ENCODE measurements at regions not wholly inside any gene's neighbourhood (a gene's known extent, or its start where the extent isn't known, plus 50 kb on each side); places are given as distances from the start of the nearest gene placed in this dataset.

GRCh38 chr15:66848686-66849392, 146.8 kb downstream of the SMAD6 start:
- no peak for DNase-seq (ENCODE audit: low spot score)

DNA sequence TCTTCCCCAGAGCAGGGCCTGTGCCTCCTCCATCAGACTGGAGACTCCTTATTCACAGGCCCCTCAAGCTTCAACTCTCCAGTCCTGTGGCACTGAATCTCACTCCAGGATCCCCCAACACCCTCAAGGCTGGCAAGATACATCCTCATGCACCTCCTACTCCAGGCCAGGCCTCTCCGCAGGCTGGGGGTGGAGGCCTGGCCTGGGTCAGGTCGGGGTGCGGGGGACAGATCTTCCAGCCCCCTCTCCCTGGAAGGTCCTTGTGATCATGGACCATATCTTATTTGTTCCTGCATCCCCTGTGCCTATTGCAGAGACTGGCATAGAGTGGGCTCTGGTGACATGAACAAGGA, 147.3 kb downstream of the SMAD6 start:
- no peak for DNase-seq (ENCODE audit: low spot score)

GRCh38 chr15:66849746-66850077, 147.7 kb downstream of the SMAD6 start:
- DNase-seq (ENCODE audit: low spot score), result no peak

GRCh38 chr15:66850078-66850991, 148.3 kb downstream of the SMAD6 start:
- DNase-seq (ENCODE audit: low spot score), result no peak

GRCh38 chr15:66850996-66851310, 148.9 kb downstream of the SMAD6 start:
- no peak for DNase-seq (ENCODE audit: low spot score)

DNA sequence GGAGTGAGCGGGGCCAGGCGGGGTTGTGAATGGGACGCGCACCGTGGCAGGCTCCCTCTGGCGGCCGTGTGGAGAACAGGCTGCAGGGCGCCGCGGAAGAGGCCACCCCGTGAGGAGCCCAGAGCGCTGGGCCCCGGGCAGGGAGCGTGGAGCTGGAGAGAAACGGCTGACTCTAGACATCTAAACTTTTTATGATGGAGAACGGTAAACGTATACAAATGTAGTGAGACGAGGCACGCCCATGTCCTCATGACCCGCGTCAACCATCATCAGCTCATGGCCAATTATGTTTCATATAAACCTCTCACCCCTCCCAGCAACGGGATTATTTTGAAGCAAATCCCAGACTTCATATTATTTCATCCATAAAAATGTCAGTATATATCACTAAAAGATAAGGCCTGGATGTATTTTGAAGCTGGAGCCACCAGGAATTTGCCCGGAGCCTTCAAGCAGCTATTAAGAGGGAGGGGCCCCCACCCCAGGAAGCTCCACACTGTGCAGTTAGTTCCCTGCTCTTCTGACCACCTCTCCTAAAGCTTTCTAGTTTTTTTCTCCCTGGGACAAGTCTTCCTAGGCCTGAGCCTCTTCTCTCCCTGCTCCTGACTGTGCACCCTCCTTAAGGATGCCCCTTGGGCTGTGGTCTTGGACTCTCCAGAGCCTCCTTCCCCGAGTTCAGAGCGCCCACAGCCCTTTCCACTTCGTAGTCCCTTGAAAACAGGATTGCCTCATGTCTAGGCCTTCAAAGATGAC, 149.5 kb downstream of the SMAD6 start:
- peak; percentile 59 for DNase-seq (ENCODE audit: low spot score)

DNA sequence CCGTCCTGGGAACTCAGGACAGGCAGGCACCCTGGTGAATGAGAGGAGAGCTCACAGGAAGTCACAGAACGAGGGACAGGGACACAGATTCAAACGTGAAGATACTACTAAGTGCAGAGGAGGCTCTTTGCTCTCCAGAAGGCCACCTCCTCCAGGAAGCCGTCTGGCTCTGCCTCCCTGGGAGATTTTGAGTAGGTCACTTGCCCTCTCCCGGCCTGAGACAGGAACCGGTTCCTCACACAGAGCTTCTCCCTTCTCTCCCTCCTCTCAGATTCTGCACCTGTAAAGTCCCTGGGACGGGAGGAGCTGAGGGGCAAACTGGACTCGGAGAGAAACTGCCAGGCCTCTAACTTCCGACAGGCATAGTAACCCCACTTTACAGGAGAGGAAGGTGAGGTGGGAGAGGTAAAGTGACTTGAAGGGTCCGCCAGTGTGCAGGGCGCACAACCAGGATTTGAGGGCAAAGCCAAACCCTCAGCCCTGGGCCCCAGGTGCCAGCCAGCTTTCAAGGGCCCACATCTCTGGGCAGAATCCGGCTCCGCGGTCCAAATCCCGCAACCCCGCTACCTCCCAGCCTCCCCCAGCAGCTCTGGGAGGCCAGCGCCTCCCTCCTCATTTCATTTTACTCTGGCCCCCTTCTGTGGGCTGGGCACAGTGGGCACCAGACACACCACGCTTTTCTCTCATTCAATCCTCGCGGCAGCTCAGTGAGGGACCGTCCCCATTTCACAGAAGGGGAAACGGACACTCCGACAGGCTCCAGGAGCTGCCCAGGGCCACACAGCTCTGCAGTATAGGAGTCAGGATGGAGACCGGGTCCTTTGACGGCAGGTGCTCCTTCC, 150.2 kb downstream of the SMAD6 start:
- DNase-seq (ENCODE audit: low spot score), result no peak

GRCh38 chr15:66854012-66854965, 152.3 kb downstream of the SMAD6 start:
- DNase-seq (ENCODE audit: low spot score), result no peak

GRCh38 chr15:66855041-66855440, 153.0 kb downstream of the SMAD6 start:
- DNase-seq (ENCODE audit: low spot score), result no peak

DNA sequence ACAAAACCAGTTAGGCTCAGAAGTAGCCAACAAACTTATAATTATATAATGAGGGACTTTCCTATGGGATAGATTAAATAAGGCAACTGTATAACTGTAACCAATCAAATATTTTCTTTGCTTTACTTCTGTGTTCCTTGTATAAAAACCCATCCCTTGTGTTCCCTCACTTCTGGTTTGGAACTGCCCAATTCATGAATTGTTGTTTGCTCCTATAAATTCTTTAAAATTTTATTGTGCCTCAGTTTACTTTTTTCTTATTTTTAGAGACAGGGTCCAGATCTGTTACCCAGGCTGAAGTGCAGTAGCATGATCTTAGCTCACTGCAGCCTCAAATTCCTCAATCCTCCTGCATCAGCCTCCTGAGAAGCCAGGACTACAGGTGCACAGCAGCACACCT, 155.7 kb downstream of the SMAD6 start:
- no peak for DNase-seq (ENCODE audit: low spot score)

DNA sequence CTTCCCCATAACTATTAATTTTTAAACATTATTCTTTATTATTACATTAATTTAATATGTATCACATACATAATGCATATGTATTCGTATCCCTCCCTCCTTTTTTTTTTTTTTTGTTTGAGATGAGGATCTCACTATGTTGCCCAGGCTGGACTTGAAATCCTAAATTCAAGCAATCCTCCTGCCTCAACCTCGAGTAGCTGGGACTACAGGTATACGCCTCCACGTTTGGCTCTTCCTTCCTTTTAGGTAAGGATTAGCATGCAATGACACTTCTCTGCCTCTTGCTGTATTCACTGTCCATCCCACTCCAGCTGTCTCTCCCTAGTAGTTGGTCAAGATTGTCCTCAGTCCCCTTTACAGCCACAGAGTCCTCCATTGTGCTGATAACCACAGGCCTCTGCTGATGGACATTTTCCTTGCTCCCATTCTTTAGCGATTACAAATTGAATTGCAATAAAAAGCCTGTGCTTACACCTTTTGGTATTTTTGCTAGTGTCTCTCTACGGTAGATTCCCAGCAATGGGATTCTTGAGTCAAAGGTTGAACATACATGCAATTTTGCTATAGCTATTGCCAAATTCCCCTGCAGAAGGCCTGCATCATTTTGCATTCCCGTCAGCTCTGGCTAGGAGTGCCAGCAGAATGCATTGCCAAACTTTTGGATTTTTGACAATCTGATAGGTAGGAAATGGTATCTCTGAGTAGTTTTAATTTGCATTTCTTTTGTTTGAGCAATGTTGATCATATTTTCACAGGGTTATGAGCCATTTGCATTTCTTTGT, 156.6 kb downstream of the SMAD6 start:
- no peak for DNase-seq (ENCODE audit: low spot score)

DNA sequence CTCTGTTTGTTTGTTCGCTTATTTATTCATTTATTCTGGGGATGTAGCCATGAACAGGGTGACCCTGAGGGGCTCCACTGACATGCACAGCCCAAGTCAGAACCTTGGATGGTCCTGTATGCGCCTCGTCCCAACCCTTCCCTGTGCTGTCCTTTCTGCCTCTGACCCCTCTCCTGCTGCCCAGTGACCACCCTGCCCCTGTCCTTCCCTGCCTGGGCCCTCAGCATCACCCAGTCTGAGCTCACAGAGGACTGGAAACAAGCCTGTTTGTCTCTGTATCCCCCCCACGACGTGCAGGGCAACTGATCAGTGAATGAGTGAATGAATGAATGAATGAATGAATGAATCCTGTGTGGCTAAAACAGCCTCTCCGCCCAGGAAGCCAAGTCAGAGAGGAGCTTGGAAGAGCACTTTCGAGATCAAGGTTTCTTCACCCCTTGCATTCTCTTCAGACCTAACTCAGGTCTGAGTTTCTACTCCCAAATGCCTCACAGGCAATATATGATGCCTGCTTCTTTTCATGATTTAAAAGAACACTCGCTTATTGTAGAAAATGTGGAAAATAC, 157.7 kb downstream of the SMAD6 start:
- DNase-seq (ENCODE audit: low spot score), result no peak

DNA sequence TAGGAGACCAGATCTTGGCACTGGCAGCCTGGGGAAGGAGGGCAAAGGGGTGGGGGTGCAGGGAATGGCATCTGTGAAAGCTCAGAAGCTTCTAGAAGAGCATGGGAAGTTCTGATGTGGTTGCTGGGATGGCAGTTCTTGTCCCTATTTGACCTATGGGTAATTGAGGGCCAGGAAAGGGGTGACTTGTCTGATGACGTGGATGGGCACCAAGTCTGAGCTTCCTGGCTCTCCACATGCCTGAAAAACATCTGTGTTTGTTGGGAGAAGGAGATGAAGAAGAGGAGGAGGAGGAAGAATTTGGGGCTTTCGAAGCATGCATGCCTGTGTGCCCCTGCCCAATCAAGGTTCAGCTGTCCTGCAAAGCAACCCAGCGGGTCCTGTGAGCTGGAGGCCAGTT, 158.8 kb downstream of the SMAD6 start:
- no peak for DNase-seq (ENCODE audit: low spot score)

GRCh38 chr15:66862111-66862939, 160.3 kb downstream of the SMAD6 start:
- no peak for DNase-seq (ENCODE audit: low spot score)

DNA sequence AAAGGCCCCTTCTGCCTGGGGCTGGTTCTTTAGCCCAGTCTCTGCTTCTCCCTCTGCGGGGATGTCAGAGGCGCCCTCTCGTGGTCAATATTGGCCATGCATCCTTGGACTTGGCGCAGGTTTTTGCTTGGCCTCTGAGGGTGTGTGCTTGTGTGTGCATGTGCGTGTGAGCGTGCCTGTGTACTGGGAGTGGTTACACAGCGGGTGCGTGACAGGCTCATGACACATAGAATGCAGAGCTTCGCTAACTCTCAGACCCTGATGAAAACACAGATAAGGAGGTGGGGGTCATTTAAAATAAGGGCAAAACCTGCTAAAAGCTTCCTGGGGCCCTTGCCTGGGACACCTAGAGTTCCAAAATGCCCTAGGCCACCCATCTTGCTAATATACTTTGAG, 160.9 kb downstream of the SMAD6 start:
- peak; percentile 66 for DNase-seq (ENCODE audit: low spot score)

DNA sequence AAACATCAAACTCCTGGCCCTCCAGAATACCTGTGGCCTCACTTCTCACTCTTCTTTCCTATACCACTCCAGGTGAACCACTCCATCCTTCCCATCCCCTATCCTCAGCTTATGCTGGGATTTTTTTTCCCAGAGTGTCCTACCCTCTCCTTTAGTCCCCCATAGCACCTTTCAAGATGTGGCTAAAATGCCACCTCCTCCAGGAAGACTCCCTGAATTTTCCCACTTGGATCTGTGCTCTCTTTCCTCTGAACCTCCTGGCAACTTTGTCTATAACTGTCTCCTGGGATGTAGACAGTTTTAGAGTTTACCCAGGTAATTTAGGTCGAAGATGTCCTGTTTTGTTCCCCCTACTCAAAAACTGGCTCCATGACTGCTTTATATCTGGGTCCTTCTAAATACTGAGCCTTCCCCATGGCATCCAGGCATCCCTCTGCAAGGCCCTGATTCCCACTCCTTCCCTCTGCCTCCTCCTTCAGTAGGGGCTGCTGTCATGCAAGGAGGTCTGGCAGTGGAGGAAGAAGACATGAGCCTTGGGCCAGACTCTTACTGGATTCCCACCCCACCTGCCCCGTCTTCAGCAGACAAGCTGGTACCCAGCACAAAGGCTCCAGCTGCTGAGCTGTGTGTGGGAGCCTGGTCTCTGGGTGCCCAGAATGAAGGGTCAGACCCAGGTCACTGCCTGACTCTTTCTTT, 161.5 kb downstream of the SMAD6 start:
- DNase-seq (ENCODE audit: low spot score), result no peak

GRCh38 chr15:66864086-66864830, 162.2 kb downstream of the SMAD6 start:
- DNase-seq (ENCODE audit: low spot score), result no peak

DNA sequence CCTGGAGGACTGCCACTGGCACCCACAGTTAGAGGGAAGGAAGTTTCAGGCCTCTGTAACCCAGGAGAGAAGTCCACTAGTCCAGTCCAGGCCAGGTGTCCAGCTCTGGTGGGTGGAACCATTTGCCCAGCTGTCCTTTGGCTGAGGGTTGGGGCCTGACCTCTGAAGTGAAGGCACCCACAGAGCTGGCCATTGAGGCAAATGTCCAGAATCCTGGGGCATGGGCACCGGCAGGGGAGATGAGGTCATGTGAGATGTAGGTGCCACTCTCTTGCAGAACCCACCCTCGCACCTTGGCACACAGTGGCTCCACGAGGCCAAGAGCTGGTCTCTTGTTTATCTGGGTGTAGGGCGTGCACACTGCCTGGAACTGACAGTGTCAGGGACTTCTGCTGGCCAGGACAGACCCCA, 162.8 kb downstream of the SMAD6 start:
- no peak for DNase-seq (ENCODE audit: low spot score)

Measured in hematopoietic multipotent progenitor cell treated with erythropoietin and hydrocortisone succinate and interleukin-3 and kit ligand, for 17 days (in vitro differentiated cells).